Naive B cell (primary cell): ENCODE measurements at regions not wholly inside any gene's neighbourhood (a gene's known extent, or its start where the extent isn't known, plus 50 kb on each side); places are given as distances from the start of the nearest gene placed in this dataset.
"Not testable (repeated sequence)": the region's sequence is repeated elsewhere in the genome, so short reads cannot be mapped to it uniquely, and the experiment has no call there.

Source experiments
- ATAC-seq, 2 donors: fragments of 150-1000 bp; cut with Tn5 transposase; 2 replicates each; pipeline ENCODE4 v1.10.0; 2021; ENCODE audit warnings: low read depth in 2 of 2, mild to moderate bottlenecking in 2 of 2, moderate library complexity in 2 of 2
- DNase-seq: peaks from one replicate; pipeline ENCODE4 v3.0.0; 2022
- H3K27ac Mint-ChIP-seq, 6 donors: one replicate each; pipeline ENCODE4 v1.8.0; 2020 to 2022; ENCODE audit warnings: mild to moderate bottlenecking in 6 of 6, mixed read lengths in 6 of 6, moderate library complexity in 5 of 6, inconsistent platforms in 2 of 6
- H3K27me3 Mint-ChIP-seq, 3 donors: one replicate each; pipeline ENCODE4 v1.8.0; 2021 to 2022; ENCODE audit warnings: mixed read lengths in 3 of 3, mild to moderate bottlenecking in 1 of 3
- H3K36me3 Mint-ChIP-seq, 2 donors: one replicate each; pipeline ENCODE4 v1.8.0; 2020 to 2022; ENCODE audit warnings: mixed read lengths in 2 of 2, inconsistent platforms in 1 of 2, mild to moderate bottlenecking in 1 of 2
- H3K4me1 Mint-ChIP-seq, 3 donors: one replicate each; pipeline ENCODE4 v1.8.0; 2020 to 2022; ENCODE audit warnings: mixed read lengths in 3 of 3, inconsistent platforms in 1 of 3, mild to moderate bottlenecking in 1 of 3, moderate library complexity in 1 of 3
- H3K4me3 Mint-ChIP-seq, 8 donors: one replicate each; pipeline ENCODE4 v1.8.0; 2020 to 2022; ENCODE audit warnings: mild to moderate bottlenecking in 8 of 8, mixed read lengths in 8 of 8, moderate library complexity in 8 of 8, inconsistent platforms in 2 of 8
- H3K9me3 Mint-ChIP-seq, 7 donors: one replicate each; pipeline ENCODE4 v1.8.0; 2020 to 2022; ENCODE audit warnings: mixed read lengths in 7 of 7, mild to moderate bottlenecking in 5 of 7, inconsistent platforms in 2 of 7, moderate library complexity in 1 of 7

DNA sequence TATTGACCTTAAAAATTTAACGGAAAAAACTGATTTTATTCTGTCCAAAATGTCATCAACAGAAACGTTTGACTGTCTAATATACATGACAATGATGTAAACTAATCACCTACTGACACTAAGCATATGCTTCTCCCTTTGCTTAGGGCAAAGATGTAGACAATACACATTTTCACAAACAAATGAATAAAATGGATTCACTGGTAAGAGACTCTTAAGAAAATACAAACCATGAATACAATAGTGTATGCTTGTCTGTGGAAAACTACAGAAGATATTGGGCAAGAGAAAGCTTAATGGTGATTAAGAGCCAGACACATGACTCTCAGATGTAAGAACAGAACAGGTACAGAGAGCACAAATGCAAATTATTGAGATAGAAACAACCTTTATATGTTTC, 1248.7 kb downstream of the FSCB start:
- H3K27ac Mint-ChIP-seq: no peak overlapping the region
- DNase-seq (no peak), ATAC-seq (no peak)
- no peaks in the 10 kb centered on the region for H3K27me3 Mint-ChIP-seq
- no peaks in the 10 kb centered on the region for H3K4me1 Mint-ChIP-seq
- no peak overlapping the region for H3K4me3 Mint-ChIP-seq
- H3K36me3 Mint-ChIP-seq: no peaks in the 10 kb centered on the region
- peaks cover 0 to 9% (median 4%) of the 10 kb centered on the region in 7 donors for H3K9me3 Mint-ChIP-seq

DNA sequence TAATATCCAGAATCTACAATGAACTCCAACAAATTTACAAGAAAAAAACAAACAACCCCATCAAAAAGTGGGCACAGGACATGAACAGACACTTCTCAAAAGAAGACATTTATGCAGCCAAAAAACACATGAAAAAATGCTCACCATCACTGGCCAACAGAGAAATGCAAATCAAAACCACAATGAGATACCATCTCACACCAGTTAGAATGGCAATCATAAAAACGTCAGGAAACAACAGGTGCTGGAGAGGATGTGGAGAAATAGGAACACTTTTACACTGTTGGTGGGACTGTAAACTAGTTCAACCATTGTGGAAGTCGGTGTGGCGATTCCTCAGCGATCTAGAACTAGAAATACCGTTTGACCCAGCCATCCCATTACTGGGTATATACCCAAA, 1250.1 kb downstream of the FSCB start:
- H3K4me3 Mint-ChIP-seq: not testable (repeated sequence)

DNA sequence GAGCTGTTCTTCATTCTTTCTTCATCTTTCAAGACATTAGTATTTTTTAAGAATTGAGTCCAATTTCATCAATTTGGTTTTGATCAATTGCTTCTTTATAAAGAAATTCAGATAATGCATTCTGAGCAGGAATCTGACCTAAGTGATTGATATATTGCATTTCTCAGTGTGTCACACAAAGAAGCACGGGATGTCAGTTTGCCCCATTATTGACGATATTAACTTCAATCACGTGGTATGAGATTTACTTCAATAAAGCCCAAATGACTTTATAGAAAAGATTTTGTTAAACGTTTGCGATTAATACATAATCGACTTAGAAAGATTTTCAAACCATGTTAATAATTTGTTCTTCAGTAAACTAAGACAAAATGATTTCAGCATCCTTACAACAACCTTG, 1254.2 kb downstream of the FSCB start:
- H3K4me3 Mint-ChIP-seq: no peak overlapping the region
- DNase-seq (no peak), ATAC-seq (no peak)
- H3K27me3 Mint-ChIP-seq: no peaks in the 10 kb centered on the region
- H3K9me3 Mint-ChIP-seq: peaks cover 0 to 3% (median 0%) of the 10 kb centered on the region in 7 donors
- no peak overlapping the region for H3K27ac Mint-ChIP-seq
- H3K4me1 Mint-ChIP-seq: no peaks in the 10 kb centered on the region
- H3K36me3 Mint-ChIP-seq: no peaks in the 10 kb centered on the region

More for the DNA sequence above, 1250.1 kb downstream of the FSCB start:
- not testable (repeated sequence) for H3K27me3 Mint-ChIP-seq, DNase-seq, H3K9me3 Mint-ChIP-seq, ATAC-seq, H3K27ac Mint-ChIP-seq, H3K4me1 Mint-ChIP-seq, H3K36me3 Mint-ChIP-seq

DNA sequence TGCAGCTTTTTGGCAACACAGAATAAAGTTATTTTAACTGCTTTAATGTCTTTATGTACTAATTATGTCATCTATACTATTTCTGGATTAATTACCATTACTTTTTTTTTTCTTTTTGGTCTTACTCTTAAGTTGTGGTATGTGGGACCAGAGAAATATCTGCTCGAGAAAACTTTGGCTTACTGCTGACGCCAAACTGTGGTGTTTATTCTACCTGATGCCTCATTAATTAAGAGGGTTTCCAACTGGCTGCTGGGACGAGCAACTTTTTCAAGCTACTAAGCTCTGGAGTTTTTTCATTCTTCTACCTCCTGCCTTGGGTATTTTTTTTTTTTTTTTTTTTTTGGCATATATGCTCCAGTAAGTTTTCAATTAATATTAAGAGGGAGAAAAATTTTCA, 1257.5 kb downstream of the FSCB start:
- DNase-seq (no peak), ATAC-seq (no peak)
- H3K27me3 Mint-ChIP-seq: no peaks in the 10 kb centered on the region
- H3K4me1 Mint-ChIP-seq: no peaks in the 10 kb centered on the region
- no peak overlapping the region for H3K4me3 Mint-ChIP-seq
- H3K9me3 Mint-ChIP-seq: peaks cover 0 to 8% (median 0%) of the 10 kb centered on the region in 7 donors
- H3K36me3 Mint-ChIP-seq: no peaks in the 10 kb centered on the region
- H3K27ac Mint-ChIP-seq: no peak overlapping the region

DNA sequence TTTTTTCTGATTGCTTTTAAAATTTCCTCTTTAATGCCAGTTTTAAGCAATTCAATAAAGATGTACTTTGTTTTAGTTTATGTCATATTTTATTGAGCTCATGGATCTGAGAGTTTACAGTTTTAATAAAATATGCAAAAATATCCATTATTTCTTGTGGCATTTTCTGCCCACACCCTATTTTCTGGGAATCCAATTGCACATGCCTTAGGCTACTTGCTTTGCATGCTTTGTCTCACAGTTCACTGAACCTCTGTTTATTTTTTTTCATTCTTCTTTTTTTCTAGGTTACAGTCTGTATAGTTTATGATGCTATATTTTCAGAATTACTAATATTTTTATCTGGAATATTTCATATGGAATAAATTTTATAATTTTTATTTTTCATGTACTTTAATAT, 1258.0 kb downstream of the FSCB start:
- Mint-ChIP-seq H3K4me1 (no peaks in the 10 kb centered on the region), H3K9me3 (peaks cover 0 to 8% (median 0%) of the 10 kb centered on the region in 7 donors), H3K36me3 (no peaks in the 10 kb centered on the region), H3K27ac (no peak overlapping the region), H3K4me3 (no peak overlapping the region), H3K27me3 (no peaks in the 10 kb centered on the region)
- no peak for DNase-seq
- no peak for ATAC-seq

DNA sequence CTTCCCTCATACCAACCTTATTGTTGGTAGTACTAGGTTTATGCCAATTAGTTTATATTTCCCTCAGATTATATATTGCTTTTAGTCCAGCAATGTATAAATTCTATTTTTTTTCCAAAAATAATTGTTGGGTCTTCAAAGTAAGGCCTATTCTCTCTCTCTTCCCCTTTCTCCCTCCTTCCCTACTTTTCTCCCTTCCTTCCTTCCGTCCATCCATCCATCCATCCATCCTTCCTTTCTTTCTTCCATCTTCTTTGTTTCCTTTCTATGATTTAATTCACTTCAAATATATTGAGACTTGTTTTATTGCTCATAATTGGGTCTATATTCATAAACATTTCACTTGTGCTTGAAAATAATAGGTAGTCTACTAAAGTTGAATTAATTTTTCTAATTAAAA, 1259.2 kb downstream of the FSCB start:
- no peaks in the 10 kb centered on the region for H3K27me3 Mint-ChIP-seq
- H3K4me3 Mint-ChIP-seq: no peak overlapping the region
- no peaks in the 10 kb centered on the region for H3K4me1 Mint-ChIP-seq
- no peaks in the 10 kb centered on the region for H3K36me3 Mint-ChIP-seq
- peaks cover 0 to 8% (median 0%) of the 10 kb centered on the region in 7 donors for H3K9me3 Mint-ChIP-seq
- no peak for ATAC-seq
- DNase-seq: no peak
- H3K27ac Mint-ChIP-seq: no peak overlapping the region

GRCh38 chr14:43244142-43244625, 1262.9 kb downstream of the FSCB start:
- Mint-ChIP-seq H3K27me3 (no peaks in the 10 kb centered on the region), H3K4me1 (no peaks in the 10 kb centered on the region), H3K4me3 (no peak overlapping the region), H3K36me3 (no peaks in the 10 kb centered on the region), H3K27ac (no peak overlapping the region), H3K9me3 (peaks cover 0 to 8% (median 2%) of the 10 kb centered on the region in 7 donors)
- DNase-seq (no peak), ATAC-seq (no peak)

DNA sequence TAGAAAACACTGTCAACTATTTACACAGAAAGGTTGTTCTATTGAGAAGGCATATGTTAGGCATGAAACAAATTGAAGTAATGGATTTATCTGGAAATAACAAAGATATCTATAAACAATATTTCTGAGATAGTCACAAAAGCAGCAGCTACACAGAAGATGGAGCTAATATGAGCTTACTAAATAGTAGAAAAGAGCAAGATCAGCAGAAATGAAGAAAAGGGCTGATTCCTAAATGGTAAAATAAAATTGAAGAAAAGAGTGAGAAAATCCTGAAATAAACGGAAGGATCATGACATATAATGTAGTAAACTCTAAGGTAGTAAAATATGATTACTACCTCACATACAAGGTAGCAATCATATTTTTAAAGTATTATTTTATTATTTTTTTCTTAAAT, 1263.9 kb downstream of the FSCB start:
- H3K36me3 Mint-ChIP-seq: no peaks in the 10 kb centered on the region
- H3K27ac Mint-ChIP-seq: no peak overlapping the region
- H3K4me3 Mint-ChIP-seq: no peak overlapping the region
- H3K9me3 Mint-ChIP-seq: peaks cover 0 to 8% (median 2%) of the 10 kb centered on the region in 7 donors
- H3K4me1 Mint-ChIP-seq: no peaks in the 10 kb centered on the region
- ATAC-seq: no peak
- DNase-seq: no peak
- H3K27me3 Mint-ChIP-seq: no peaks in the 10 kb centered on the region

- no peaks in the 10 kb centered on the region for H3K27me3 Mint-ChIP-seq
- peaks cover 0 to 17% (median 7%) of the 10 kb centered on the region in 7 donors for H3K9me3 Mint-ChIP-seq
- ATAC-seq: no peak
- H3K36me3 Mint-ChIP-seq: no peaks in the 10 kb centered on the region
- DNase-seq: no peak
- no peak overlapping the region for H3K27ac Mint-ChIP-seq
- H3K4me1 Mint-ChIP-seq: no peaks in the 10 kb centered on the region
- no peak overlapping the region for H3K4me3 Mint-ChIP-seq
Measured at GRCh38 chr14:43232261-43232660, 1274.8 kb downstream of the FSCB start.

- no peak overlapping the region for H3K4me3 Mint-ChIP-seq
- ATAC-seq (no peak), DNase-seq (no peak)
- H3K9me3 Mint-ChIP-seq: peaks cover 0 to 9% (median 4%) of the 10 kb centered on the region in 7 donors
- H3K36me3 Mint-ChIP-seq: no peaks in the 10 kb centered on the region
- H3K27ac Mint-ChIP-seq: no peak overlapping the region
- H3K4me1 Mint-ChIP-seq: no peaks in the 10 kb centered on the region
- H3K27me3 Mint-ChIP-seq: no peaks in the 10 kb centered on the region
Measured at GRCh38 chr14:43215524-43215923, 1291.6 kb downstream of the FSCB start.

GRCh38 chr14:43207189-43207588, 1299.9 kb downstream of the FSCB start:
- Mint-ChIP-seq H3K4me3 (no peak overlapping the region), H3K36me3 (no peaks in the 10 kb centered on the region), H3K9me3 (peaks cover 0 to 5% (median 2%) of the 10 kb centered on the region in 7 donors), H3K4me1 (no peaks in the 10 kb centered on the region), H3K27me3 (no peaks in the 10 kb centered on the region), H3K27ac (no peak overlapping the region)
- DNase-seq: no peak
- ATAC-seq: no peak

- H3K36me3 Mint-ChIP-seq: no peaks in the 10 kb centered on the region
- H3K27me3 Mint-ChIP-seq: no peaks in the 10 kb centered on the region
- no peaks in the 10 kb centered on the region for H3K4me1 Mint-ChIP-seq
- ATAC-seq (no peak), DNase-seq (no peak)
- H3K4me3 Mint-ChIP-seq: no peak overlapping the region
- H3K9me3 Mint-ChIP-seq: peaks cover 0 to 5% (median 2%) of the 10 kb centered on the region in 7 donors
- H3K27ac Mint-ChIP-seq: no peak overlapping the region
Measured at GRCh38 chr14:43204816-43205215, 1302.3 kb downstream of the FSCB start.

DNA sequence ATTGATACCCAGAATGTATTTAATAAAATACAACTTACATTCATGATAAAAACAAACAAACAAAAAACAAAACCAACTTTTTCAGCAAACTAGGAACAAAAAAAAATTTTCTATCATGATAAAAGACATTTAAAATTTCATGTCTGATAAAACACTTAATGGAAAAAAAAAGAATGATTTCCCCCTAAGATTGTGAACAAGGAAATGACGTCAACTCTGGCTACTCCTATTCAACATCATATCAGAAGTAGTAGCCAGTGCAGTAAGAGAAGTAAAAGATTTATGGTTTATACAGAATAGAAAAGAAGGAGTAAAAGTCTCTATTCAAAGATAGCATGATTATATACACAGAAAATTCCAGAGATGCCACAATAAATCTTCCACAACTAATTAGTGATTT, 1306.6 kb downstream of the FSCB start:
- no peak for DNase-seq
- ATAC-seq: no peak
- Mint-ChIP-seq H3K27me3 (no peaks in the 10 kb centered on the region), H3K36me3 (no peaks in the 10 kb centered on the region), H3K9me3 (peaks cover 0 to 4% (median 0%) of the 10 kb centered on the region in 7 donors), H3K27ac (no peak overlapping the region), H3K4me1 (no peaks in the 10 kb centered on the region), H3K4me3 (no peak overlapping the region)

GRCh38 chr14:43198465-43198864, 1308.6 kb downstream of the FSCB start:
- H3K36me3 Mint-ChIP-seq: no peaks in the 10 kb centered on the region
- H3K9me3 Mint-ChIP-seq: peaks cover 0 to 3% (median 0%) of the 10 kb centered on the region in 7 donors

DNA sequence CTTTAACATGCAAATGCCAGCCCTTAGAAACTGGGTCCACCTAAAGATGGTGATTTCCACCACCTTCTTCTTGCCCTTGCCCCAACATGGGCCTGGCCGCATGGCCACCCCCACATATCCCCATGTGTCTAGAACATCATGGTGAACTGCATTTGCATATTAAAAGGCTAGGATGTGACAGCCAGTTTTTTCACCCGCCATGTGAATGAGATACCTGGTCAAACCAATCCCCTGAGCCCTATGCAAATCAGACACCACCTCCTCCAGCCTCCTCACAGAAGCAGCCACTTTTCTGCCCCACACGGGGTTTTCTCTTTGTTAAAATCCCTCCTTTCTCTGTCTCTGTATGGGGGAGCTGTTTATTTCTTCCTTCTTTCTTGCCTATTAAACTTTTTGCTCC, 1322.5 kb downstream of the FSCB start:
- H3K27me3 Mint-ChIP-seq: no peaks in the 10 kb centered on the region
- H3K4me3 Mint-ChIP-seq: no peak overlapping the region

More at GRCh38 chr14:43198465-43198864, 1308.6 kb downstream of the FSCB start:
- no peaks in the 10 kb centered on the region for H3K27me3 Mint-ChIP-seq
- ATAC-seq (no peak), DNase-seq (no peak)
- H3K27ac Mint-ChIP-seq: no peak overlapping the region
- no peak overlapping the region for H3K4me3 Mint-ChIP-seq
- H3K4me1 Mint-ChIP-seq: no peaks in the 10 kb centered on the region

More for the DNA sequence above, 1322.5 kb downstream of the FSCB start:
- Mint-ChIP-seq H3K4me1 (no peaks in the 10 kb centered on the region), H3K9me3 (peaks cover 0 to 11% (median 4%) of the 10 kb centered on the region in 7 donors), H3K27ac (no peak overlapping the region), H3K36me3 (no peaks in the 10 kb centered on the region)
- no peak for DNase-seq
- ATAC-seq: no peak
